HEK293 (cell line): ENCODE measurements at regions not wholly inside any gene's neighbourhood (a gene's known extent, or its start where the extent isn't known, plus 50 kb on each side); places are given as distances from the start of the nearest gene placed in this dataset.

ENCODE experiments used
- CTCF ChIA-PET: fragments of 350-600 bp; formaldehyde crosslinking; extraction: SDS; loops from one replicate; lab custom pipeline; 2021; ENCODE audit warnings: antibody characterized with exemption; lab: Yijun Ruan, JAX
- POLR2A ChIA-PET: fragments of 300-600 bp; formaldehyde crosslinking; extraction: SDS; loops from one replicate; lab custom pipeline; 2020; ENCODE audit warnings: antibody characterized with exemption, inconsistent platforms; lab: Yijun Ruan, JAX
- H3K27ac ChIP-seq: fragments of 200-500 bp; sonication (Bioruptor generic); 2 replicates; pipeline ENCODE4 v1.5.1; 2014; ENCODE audit warnings: low read depth, low read length, control low read depth, inconsistent platforms; ENCODE audit errors: extremely low read depth
- H3K36me3 ChIP-seq, 2 experiments: fragments of 200-500 bp in 1 of 2; sonication (Bioruptor generic) in 1 of 2; 1 replicate in 1 of 2; 2 replicates in 1 of 2; pipeline ENCODE4 v1.5.1; 2014 to 2017; ENCODE audit warnings: inconsistent platforms in 2 of 2, low read length in 2 of 2; ENCODE audit not compliant: control insufficient read depth in 2 of 2, insufficient read depth in 1 of 2
- H3K4me1 ChIP-seq: fragments of 200-500 bp; sonication (Bioruptor generic); 2 replicates; pipeline ENCODE4 v1.5.1; 2014; ENCODE audit warnings: mild to moderate bottlenecking, low read length, inconsistent platforms; ENCODE audit not compliant: control insufficient read depth, insufficient read depth
- H3K4me3 ChIP-seq: 2 replicates; pipeline ENCODE4 v1.5.1; 2011; ENCODE audit warnings: low read depth, mild to moderate bottlenecking, control low read depth, low read length, moderate library complexity
- H3K9me3 ChIP-seq: fragments of 200-500 bp; sonication (Bioruptor generic); 2 replicates; pipeline ENCODE4 v1.5.1; 2014; ENCODE audit warnings: low read depth, low read length, inconsistent platforms; ENCODE audit not compliant: control insufficient read depth, insufficient read depth
- GLIS2 ChIP-seq: fragments of 450-650 bp; formaldehyde crosslinking; IDR thresholded peaks from 2 replicates; pipeline ENCODE4 v1.5.1; 2016; ENCODE audit warnings: missing biosample characterization, missing genetic modification characterization
- INSM2 ChIP-seq: fragments of 450-650 bp; formaldehyde crosslinking; IDR thresholded peaks from 2 replicates; pipeline ENCODE4 v1.5.1; 2016; ENCODE audit warnings: missing biosample characterization, missing genetic modification characterization
- OSR2 ChIP-seq: fragments of 450-650 bp; formaldehyde crosslinking; IDR thresholded peaks from 2 replicates; pipeline ENCODE4 v1.5.1; 2016; ENCODE audit warnings: missing biosample characterization, missing genetic modification characterization
- PRDM10 ChIP-seq: fragments of 450-650 bp; formaldehyde crosslinking; IDR thresholded peaks from 2 replicates; pipeline ENCODE4 v1.5.1; 2016; ENCODE audit warnings: missing biosample characterization, missing genetic modification characterization
- ZNF2 ChIP-seq: fragments of 450-650 bp; formaldehyde crosslinking; IDR thresholded peaks from 2 replicates; pipeline ENCODE4 v1.5.1; 2016; ENCODE audit warnings: missing biosample characterization, missing genetic modification characterization
- ZNF341 ChIP-seq: fragments of 450-650 bp; formaldehyde crosslinking; IDR thresholded peaks from 2 replicates; pipeline ENCODE4; 2016; ENCODE audit warnings: low read depth, missing biosample characterization, missing genetic modification characterization
- ZNF366 ChIP-seq: fragments of 450-650 bp; formaldehyde crosslinking; conservative IDR thresholded peaks from 2 replicates; pipeline ENCODE4 v1.5.1; 2016; ENCODE audit warnings: missing biosample characterization, missing genetic modification characterization
- ZNF600 ChIP-seq: fragments of 450-650 bp; formaldehyde crosslinking; IDR thresholded peaks from 2 replicates; pipeline ENCODE4 v1.5.1; 2016; ENCODE audit warnings: missing biosample characterization, missing genetic modification characterization
- ZNF677 ChIP-seq: fragments of 450-650 bp; IDR thresholded peaks from 2 replicates; pipeline ENCODE4 v1.5.0; 2018; ENCODE audit warnings: missing biosample characterization, mild to moderate bottlenecking, missing genetic modification characterization, moderate library complexity
- ZNF777 ChIP-seq: fragments of 450-650 bp; formaldehyde crosslinking; IDR thresholded peaks from 2 replicates; pipeline ENCODE4 v1.5.1; 2017; ENCODE audit warnings: missing biosample characterization, missing genetic modification characterization, borderline replicate concordance
- TF ChIP-seq, protein P1 (sequence below): fragments of 450-650 bp; formaldehyde crosslinking; IDR thresholded peaks from 2 replicates; pipeline ENCODE4 v1.5.1; 2016; ENCODE audit warnings: missing biosample characterization, missing genetic modification characterization

DNA sequence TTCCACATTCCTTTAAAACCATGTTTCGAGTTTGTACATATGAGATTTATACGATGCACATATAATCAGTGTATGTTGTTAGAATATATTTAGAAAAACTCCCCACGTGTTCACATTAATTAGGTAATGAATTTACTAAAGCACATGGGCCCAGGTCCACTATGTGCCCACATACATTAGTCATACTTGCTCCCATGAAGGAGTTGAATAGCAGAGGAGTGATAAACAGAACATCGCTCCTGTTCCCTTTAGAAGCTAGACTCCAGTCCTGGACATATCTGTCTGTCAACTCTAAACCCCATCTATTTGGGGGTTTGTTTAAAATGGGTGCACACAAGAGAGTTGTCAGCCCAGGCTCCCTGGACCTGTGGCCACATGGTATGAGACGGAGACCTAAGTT, 108.1 kb upstream of the TIAM2 start:
- POLR2A ChIA-PET = no interaction called here
- Histone ChIP-seq H3K4me1 (no peaks in the 10 kb centered on the region), H3K9me3 (no peaks in the 10 kb centered on the region), H3K27ac (no peak overlapping the region), H3K36me3 (peaks cover 0 to 3% of the 10 kb centered on the region in 2 experiments; a peak in 1 of 3 replicates), H3K4me3 (no peak overlapping the region)
- CTCF ChIA-PET = interaction anchor here (0.5 to 2.5 kb wide), 6 partner anchors 18 to 225 kb away, joined by 3 to 7 read pairs (median 4); no protein-coding TSS in a partner anchor
- no peak for TF ChIP-seq ZNF677 (tag by site-specific recombination)
- no peak for TF ChIP-seq ZNF777 (tag by site-specific recombination)
- TF ChIP-seq ZNF2 (tag by site-specific recombination) = no peak
- TF ChIP-seq ZNF366 (tag by site-specific recombination) = no peak
- no peak for TF ChIP-seq ZNF341 (tag by site-specific recombination)
- TF ChIP-seq GLIS2 (tag by site-specific recombination) = no peak
- no peak for TF ChIP-seq ZNF600 (tag by site-specific recombination)

DNA sequence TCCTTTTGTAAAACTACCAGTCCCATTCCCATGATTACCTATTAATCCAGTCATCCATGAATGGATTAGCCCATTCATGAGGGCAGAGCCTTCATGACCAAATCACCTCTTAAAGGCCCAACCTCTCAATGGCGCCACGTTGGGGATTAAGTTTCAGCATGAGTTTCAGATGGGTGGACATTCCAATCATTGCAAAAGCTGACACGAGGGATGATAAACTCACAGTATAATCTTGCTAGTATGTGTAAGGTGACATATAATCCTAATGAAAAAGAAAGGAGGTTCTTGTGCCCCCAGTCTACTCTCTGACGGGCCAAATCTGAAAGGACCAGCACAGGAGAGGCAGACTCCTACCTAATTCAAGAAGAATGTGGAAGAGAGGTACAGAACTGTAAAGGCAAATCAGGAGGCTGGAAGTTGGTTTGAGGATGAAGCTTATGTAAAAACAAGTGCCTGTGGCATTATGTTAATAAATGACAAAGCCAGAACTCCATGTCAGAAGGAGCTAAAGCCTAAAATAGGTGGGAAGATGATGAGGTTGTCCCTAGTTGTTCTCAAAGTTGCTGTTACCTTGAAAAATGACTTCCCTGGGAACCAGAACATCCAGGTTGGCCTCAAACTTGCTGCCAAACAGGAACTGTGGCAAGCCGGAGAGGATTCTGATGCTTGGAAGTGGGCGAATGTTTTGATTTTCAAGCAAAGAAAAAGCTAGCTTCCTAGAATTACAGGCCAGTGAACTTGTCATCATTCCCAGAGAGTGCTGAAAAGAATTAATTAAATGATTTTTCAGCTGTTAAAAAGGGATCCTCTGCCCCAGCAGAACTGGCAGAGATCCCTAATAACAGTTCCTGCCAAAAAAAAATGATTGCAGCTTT, 106.5 kb upstream of the TIAM2 start:
- H3K4me3 ChIP-seq = no peak overlapping the region
- no peak overlapping the region for H3K27ac ChIP-seq
- no peaks in the 10 kb centered on the region for H3K36me3 ChIP-seq
- POLR2A ChIA-PET = no interaction called here
- H3K9me3 ChIP-seq = no peaks in the 10 kb centered on the region
- H3K4me1 ChIP-seq = no peaks in the 10 kb centered on the region
- TF ChIP-seq PRDM10 (tag by site-specific recombination) (no peak), INSM2 (tag by site-specific recombination) (no peak)
- CTCF ChIA-PET = interaction anchor here (0.6 to 2.5 kb wide), 5 partner anchors 21 to 607 kb away, joined by 3 to 7 read pairs (median 3); no protein-coding TSS in a partner anchor

GRCh38 chr6:154890874-154891273, 104.2 kb upstream of the TIAM2 start:
- no peaks in the 10 kb centered on the region for H3K9me3 ChIP-seq
- H3K36me3 ChIP-seq = no peaks in the 10 kb centered on the region
- CTCF ChIA-PET = interaction anchor here (0.6 to 1.6 kb wide), 5 partner anchors 18 to 153 kb away, joined by 3 to 6 read pairs (median 3); no protein-coding TSS in a partner anchor
- no peak for TF ChIP-seq OSR2 (tag by site-specific recombination)
- TF ChIP-seq, protein P1, sequence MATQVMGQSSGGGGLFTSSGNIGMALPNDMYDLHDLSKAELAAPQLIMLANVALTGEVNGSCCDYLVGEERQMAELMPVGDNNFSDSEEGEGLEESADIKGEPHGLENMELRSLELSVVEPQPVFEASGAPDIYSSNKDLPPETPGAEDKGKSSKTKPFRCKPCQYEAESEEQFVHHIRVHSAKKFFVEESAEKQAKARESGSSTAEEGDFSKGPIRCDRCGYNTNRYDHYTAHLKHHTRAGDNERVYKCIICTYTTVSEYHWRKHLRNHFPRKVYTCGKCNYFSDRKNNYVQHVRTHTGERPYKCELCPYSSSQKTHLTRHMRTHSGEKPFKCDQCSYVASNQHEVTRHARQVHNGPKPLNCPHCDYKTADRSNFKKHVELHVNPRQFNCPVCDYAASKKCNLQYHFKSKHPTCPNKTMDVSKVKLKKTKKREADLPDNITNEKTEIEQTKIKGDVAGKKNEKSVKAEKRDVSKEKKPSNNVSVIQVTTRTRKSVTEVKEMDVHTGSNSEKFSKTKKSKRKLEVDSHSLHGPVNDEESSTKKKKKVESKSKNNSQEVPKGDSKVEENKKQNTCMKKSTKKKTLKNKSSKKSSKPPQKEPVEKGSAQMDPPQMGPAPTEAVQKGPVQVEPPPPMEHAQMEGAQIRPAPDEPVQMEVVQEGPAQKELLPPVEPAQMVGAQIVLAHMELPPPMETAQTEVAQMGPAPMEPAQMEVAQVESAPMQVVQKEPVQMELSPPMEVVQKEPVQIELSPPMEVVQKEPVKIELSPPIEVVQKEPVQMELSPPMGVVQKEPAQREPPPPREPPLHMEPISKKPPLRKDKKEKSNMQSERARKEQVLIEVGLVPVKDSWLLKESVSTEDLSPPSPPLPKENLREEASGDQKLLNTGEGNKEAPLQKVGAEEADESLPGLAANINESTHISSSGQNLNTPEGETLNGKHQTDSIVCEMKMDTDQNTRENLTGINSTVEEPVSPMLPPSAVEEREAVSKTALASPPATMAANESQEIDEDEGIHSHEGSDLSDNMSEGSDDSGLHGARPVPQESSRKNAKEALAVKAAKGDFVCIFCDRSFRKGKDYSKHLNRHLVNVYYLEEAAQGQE (tag by site-specific recombination) = no peak
- TF ChIP-seq, all 188 proteins: peak for 0
- no peak overlapping the region for H3K4me3 ChIP-seq
- POLR2A ChIA-PET = no interaction called here
- no peaks in the 10 kb centered on the region for H3K4me1 ChIP-seq
- H3K27ac ChIP-seq = no peak overlapping the region
